ENCODE measurements at regions not wholly inside any gene's neighbourhood (a gene's known extent, or its start where the extent isn't known, plus 50 kb on each side); places are given as distances from the start of the nearest gene placed in this dataset.

DNA sequence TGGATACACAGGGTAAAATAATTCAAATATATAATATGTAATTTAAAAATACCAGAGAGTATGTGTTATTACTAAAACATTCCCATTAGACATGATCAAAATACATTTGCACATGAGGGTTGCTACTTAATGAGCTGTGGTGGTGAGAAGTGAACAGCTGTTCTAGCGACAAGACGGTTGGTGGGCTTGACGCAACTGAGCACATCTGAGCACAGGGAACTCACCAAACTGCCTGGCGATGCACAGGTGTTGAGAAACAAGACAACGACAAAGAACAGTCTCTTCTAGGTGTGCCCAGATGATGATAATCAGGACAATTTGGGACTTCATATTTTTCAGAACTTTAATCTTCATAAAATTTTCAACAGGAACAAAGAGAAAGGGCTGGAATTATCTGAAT, 555.1 kb upstream of the SGCG start:
- H3K4me3 ChIP-seq (ENCODE audit: low read depth, low read length) = no peak overlapping the region
- no peak overlapping the region for H3K27ac ChIP-seq (ENCODE audit: low read depth, low read length)
- H3K4me1 ChIP-seq (ENCODE audit: control insufficient read depth, insufficient read depth, low read length, unreplicated experiment) = no peaks in the 10 kb centered on the region
- H3K79me2 ChIP-seq (ENCODE audit: control insufficient read depth, insufficient read depth, low read length, unreplicated experiment) = no peaks in the 10 kb centered on the region
- H3K27me3 ChIP-seq (ENCODE audit: insufficient read depth, low read length) = no peaks in the 10 kb centered on the region
- H3K36me3 ChIP-seq (ENCODE audit: insufficient read depth, low read length) = no peaks in the 10 kb centered on the region
- no peak overlapping the region for H2AFZ ChIP-seq (ENCODE audit: low read length, unreplicated experiment)

DNA sequence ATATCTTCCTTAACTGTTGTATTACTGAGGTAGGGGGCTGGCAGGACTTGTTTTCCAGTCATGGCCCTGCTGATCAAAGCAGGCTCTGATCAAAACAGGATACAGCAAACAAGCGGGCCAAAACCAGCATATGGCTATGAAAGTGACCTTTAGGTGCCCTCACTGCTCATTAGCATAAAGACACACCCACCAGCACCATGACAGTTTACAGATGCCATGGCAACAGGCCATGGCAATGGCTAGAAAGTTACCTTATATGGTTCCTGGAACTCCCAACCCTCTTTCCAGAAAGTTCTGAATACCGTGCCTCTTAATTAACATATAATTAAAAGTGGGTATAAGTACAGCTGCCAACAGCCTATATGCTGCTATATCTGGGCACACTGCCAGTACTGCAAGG, 551.4 kb upstream of the SGCG start:
- no peaks in the 10 kb centered on the region for H3K27me3 ChIP-seq (ENCODE audit: insufficient read depth, low read length)
- H3K36me3 ChIP-seq (ENCODE audit: insufficient read depth, low read length) = no peaks in the 10 kb centered on the region
- H3K4me3 ChIP-seq (ENCODE audit: low read depth, low read length) = no peak overlapping the region
- H2AFZ ChIP-seq (ENCODE audit: low read length, unreplicated experiment) = no peak overlapping the region
- no peak overlapping the region for H3K27ac ChIP-seq (ENCODE audit: low read depth, low read length)
- H3K79me2 ChIP-seq (ENCODE audit: control insufficient read depth, insufficient read depth, low read length, unreplicated experiment) = no peaks in the 10 kb centered on the region
- no peaks in the 10 kb centered on the region for H3K4me1 ChIP-seq (ENCODE audit: control insufficient read depth, insufficient read depth, low read length, unreplicated experiment)

DNA sequence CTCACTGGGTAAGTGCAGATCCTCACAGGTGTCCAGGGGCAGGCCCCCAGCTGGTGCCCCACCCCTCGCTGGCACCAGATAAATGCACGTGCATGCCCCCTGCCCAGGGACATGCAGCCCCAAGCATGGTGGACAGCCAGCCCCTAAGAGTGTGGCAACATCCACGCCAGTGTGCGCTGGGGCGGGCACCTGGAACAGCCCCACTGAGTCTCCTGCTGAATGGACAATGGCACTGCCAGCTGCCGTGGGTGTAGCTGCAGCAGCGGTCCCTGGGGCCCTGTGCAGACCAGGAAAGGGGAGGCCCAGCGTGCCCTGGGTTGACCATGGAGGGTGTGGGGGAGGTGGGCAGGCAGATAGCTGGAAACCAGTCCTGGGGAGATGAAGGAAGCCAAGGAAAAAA, 538.7 kb upstream of the SGCG start:
- Histone ChIP-seq H3K27ac (ENCODE audit: low read depth, low read length) (no peak overlapping the region), H3K79me2 (ENCODE audit: control insufficient read depth, insufficient read depth, low read length, unreplicated experiment) (no peaks in the 10 kb centered on the region), H3K4me3 (ENCODE audit: low read depth, low read length) (no peak overlapping the region), H3K27me3 (ENCODE audit: insufficient read depth, low read length) (no peaks in the 10 kb centered on the region), H3K36me3 (ENCODE audit: insufficient read depth, low read length) (no peaks in the 10 kb centered on the region), H2AFZ (ENCODE audit: low read length, unreplicated experiment) (no peak overlapping the region), H3K4me1 (ENCODE audit: control insufficient read depth, insufficient read depth, low read length, unreplicated experiment) (no peaks in the 10 kb centered on the region)

DNA sequence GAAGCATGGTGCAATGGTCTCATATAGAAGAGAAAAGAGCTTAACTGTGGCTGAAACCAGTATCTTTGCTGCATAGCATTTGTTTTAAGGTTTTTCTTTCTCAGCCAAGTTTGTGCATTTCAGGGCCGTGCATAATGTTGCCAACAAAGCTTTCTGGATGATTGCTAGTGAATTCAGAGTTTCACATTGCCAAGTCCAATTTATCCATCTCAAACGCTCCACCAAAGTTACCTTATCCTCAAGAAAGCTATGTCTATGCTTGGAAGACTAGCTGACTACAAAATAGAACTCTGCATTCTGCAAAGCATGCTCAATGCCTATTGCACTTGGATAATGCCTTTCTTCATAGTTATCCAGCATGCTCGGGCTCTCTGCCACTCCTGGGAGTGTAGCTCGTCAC, 535.8 kb upstream of the SGCG start:
- H3K27ac ChIP-seq (ENCODE audit: low read depth, low read length) = no peak overlapping the region

DNA sequence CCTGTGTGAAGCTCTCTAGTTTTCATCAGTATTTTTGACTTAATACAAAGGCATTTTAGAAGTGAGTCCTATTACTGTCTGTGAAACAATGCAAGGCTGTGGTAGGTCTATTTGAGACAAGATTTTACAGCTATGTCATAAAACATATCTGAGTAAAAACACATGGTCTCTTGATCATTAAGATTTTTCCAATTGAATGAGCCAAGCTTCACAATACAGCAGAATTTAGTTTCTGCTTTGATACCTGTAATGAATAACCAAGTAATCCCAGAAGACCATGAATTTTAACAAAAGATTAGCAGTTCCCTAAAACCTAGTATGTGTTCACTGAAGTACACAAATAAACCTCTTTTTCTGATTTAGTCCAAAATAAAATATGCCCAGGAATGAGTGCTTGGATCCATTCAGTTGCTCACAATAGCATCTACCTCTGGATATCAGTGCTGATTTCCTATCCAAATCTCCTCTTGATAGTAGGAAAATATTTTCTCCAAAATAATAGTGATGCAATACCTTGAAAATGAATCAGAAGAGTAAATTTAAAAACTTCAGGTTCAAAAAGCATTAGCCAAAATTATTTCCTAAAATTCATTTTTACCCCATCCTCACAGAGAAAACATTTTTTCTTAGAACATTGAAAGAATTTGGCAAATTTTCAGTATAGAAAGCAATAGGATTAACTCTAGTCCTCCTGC, 533.5 kb upstream of the SGCG start:
- no peak overlapping the region for H2AFZ ChIP-seq (ENCODE audit: low read length, unreplicated experiment)
- no peak overlapping the region for H3K27ac ChIP-seq (ENCODE audit: low read depth, low read length)
- H3K36me3 ChIP-seq (ENCODE audit: insufficient read depth, low read length) = no peaks in the 10 kb centered on the region
- no peaks in the 10 kb centered on the region for H3K4me1 ChIP-seq (ENCODE audit: control insufficient read depth, insufficient read depth, low read length, unreplicated experiment)
- H3K4me3 ChIP-seq (ENCODE audit: low read depth, low read length) = no peak overlapping the region
- no peaks in the 10 kb centered on the region for H3K27me3 ChIP-seq (ENCODE audit: insufficient read depth, low read length)
- H3K79me2 ChIP-seq (ENCODE audit: control insufficient read depth, insufficient read depth, low read length, unreplicated experiment) = no peaks in the 10 kb centered on the region

More for the DNA sequence above, 535.8 kb upstream of the SGCG start:
- no peaks in the 10 kb centered on the region for H3K27me3 ChIP-seq (ENCODE audit: insufficient read depth, low read length)
- H3K4me3 ChIP-seq (ENCODE audit: low read depth, low read length) = no peak overlapping the region
- H2AFZ ChIP-seq (ENCODE audit: low read length, unreplicated experiment) = no peak overlapping the region
- no peaks in the 10 kb centered on the region for H3K79me2 ChIP-seq (ENCODE audit: control insufficient read depth, insufficient read depth, low read length, unreplicated experiment)
- H3K4me1 ChIP-seq (ENCODE audit: control insufficient read depth, insufficient read depth, low read length, unreplicated experiment) = no peaks in the 10 kb centered on the region
- H3K36me3 ChIP-seq (ENCODE audit: insufficient read depth, low read length) = no peaks in the 10 kb centered on the region

DNA sequence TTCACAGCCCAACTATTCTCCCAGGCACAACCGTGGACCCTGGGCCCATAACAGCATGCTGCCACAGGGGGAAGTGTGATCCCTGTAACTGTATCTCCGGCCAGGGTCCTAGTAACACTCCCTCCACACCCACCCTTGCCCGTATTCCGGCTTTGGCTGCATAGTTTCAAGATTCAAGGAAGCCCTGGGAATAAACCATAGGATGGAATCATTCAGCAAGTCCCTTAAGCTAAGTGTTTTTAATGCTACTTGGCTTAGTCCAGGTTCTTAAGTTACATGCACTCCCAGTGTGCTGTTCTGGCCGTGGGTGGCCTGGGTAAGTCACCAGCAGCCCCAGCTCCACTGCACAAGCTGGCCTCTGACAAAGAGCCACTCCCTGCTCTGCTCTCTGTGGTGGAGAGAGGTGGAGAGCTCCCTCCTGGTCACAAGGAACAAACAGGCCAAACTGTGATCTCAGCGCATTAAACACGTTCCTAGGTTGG, 532.4 kb upstream of the SGCG start:
- Histone ChIP-seq H3K4me1 (ENCODE audit: control insufficient read depth, insufficient read depth, low read length, unreplicated experiment) (no peaks in the 10 kb centered on the region), H3K36me3 (ENCODE audit: insufficient read depth, low read length) (no peaks in the 10 kb centered on the region), H3K79me2 (ENCODE audit: control insufficient read depth, insufficient read depth, low read length, unreplicated experiment) (no peaks in the 10 kb centered on the region), H3K4me3 (ENCODE audit: low read depth, low read length) (no peak overlapping the region), H2AFZ (ENCODE audit: low read length, unreplicated experiment) (no peak overlapping the region), H3K27me3 (ENCODE audit: insufficient read depth, low read length) (no peaks in the 10 kb centered on the region), H3K27ac (ENCODE audit: low read depth, low read length) (no peak overlapping the region)

DNA sequence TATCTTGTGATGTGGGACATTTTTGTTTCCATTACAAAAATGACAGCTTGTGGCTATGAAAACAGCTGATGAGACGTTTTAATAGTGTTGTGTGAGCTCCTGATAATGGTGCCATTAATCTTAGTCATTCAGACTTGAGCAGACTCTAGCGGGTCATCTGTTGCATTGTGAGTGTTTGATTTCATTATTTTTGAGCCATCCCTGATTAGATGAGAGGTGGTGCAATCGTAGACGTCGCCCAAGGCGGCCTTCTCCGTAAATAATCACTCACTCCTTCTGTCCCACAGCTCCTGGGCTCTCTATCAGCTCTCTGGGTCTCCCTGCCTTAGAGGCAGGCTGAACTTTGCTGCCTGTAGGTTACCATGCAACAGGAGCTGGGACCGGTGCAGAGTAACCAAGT, 528.0 kb upstream of the SGCG start:
- no peaks in the 10 kb centered on the region for H3K79me2 ChIP-seq (ENCODE audit: control insufficient read depth, insufficient read depth, low read length, unreplicated experiment)
- H2AFZ ChIP-seq (ENCODE audit: low read length, unreplicated experiment) = no peak overlapping the region
- H3K27ac ChIP-seq (ENCODE audit: low read depth, low read length) = no peak overlapping the region
- no peaks in the 10 kb centered on the region for H3K27me3 ChIP-seq (ENCODE audit: insufficient read depth, low read length)
- no peaks in the 10 kb centered on the region for H3K36me3 ChIP-seq (ENCODE audit: insufficient read depth, low read length)
- no peaks in the 10 kb centered on the region for H3K4me1 ChIP-seq (ENCODE audit: control insufficient read depth, insufficient read depth, low read length, unreplicated experiment)
- H3K4me3 ChIP-seq (ENCODE audit: low read depth, low read length) = no peak overlapping the region

DNA sequence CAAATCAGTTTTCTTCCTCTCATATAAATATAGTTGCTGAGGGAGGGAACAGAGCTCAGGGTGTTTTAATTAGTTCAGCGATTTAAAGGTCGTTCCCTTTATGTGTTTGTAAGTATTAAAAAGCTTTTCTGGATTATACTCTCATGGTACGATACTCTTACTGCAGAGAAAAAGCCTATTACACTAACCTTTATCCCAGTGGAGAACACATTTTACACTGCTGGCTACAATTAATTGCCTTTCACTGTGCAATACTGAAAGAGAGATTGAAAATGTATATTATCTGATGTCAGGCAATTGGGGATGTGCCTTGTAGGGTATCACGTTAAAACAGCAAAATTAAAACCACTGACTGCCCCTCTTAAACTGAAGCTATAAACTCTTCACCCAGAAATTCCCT, 526.9 kb upstream of the SGCG start:
- no peaks in the 10 kb centered on the region for H3K36me3 ChIP-seq (ENCODE audit: insufficient read depth, low read length)
- H3K27me3 ChIP-seq (ENCODE audit: insufficient read depth, low read length) = no peaks in the 10 kb centered on the region
- H3K4me3 ChIP-seq (ENCODE audit: low read depth, low read length) = no peak overlapping the region
- no peak overlapping the region for H3K27ac ChIP-seq (ENCODE audit: low read depth, low read length)
- H3K4me1 ChIP-seq (ENCODE audit: control insufficient read depth, insufficient read depth, low read length, unreplicated experiment) = no peaks in the 10 kb centered on the region
- no peaks in the 10 kb centered on the region for H3K79me2 ChIP-seq (ENCODE audit: control insufficient read depth, insufficient read depth, low read length, unreplicated experiment)
- H2AFZ ChIP-seq (ENCODE audit: low read length, unreplicated experiment) = no peak overlapping the region

DNA sequence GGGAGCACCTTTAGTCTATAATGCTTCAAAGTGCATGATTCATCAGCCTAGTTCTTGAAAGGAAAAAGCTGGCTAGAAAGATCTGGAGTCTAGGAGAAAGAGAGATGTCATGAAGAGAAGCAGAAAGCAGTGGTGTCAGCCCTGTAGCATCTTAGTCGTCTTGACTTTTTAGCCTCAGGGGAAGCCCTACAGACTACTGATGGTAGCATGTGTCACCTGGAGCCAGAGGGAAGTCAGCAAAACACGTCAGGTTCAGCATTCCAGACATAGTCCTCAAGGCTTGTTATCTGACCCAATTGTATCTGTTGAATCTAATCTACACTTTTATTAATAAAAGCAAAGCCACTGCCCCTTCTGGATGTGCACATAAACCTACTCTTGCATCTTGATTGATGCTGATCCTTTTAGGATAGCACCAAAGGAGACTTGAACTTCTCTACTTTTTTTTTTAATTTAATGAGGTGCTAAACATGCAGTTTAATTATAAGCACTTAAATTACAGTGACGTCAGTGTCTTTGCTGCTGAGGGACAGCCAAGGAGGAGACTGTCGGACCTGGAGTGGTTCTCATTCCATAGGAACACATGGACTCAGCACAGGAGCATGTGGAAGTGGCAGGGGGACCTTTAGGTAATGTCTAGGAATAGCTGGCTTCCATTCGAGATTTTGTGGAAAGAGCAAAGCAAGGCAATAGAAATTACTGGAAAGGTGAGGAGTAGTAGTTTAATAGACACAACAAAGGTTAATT, 525.5 kb upstream of the SGCG start:
- Histone ChIP-seq H3K27ac (ENCODE audit: low read depth, low read length) (no peak overlapping the region), H2AFZ (ENCODE audit: low read length, unreplicated experiment) (no peak overlapping the region), H3K27me3 (ENCODE audit: insufficient read depth, low read length) (no peaks in the 10 kb centered on the region), H3K4me1 (ENCODE audit: control insufficient read depth, insufficient read depth, low read length, unreplicated experiment) (no peaks in the 10 kb centered on the region), H3K36me3 (ENCODE audit: insufficient read depth, low read length) (no peaks in the 10 kb centered on the region), H3K79me2 (ENCODE audit: control insufficient read depth, insufficient read depth, low read length, unreplicated experiment) (no peaks in the 10 kb centered on the region), H3K4me3 (ENCODE audit: low read depth, low read length) (no peak overlapping the region)

DNA sequence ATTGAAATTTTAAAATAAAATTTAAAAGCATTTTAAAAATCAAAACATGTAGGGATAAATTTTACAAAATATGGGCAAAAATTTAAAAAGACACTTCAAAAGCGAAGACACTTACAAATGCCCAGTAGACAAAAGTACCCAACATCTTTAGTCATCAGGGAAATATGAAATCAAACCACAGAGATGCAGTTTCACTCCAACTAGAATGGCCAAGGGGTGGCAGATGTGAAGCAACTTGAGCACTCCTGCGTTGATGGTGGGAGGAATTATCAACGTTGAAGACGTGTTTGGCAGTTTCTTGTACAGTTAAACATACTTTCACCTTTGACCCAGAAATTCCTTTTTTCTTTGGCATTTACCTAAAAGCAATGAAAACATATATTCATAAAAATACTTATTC, 518.0 kb upstream of the SGCG start:
- Histone ChIP-seq H2AFZ (ENCODE audit: low read length, unreplicated experiment) (no peak overlapping the region), H3K4me1 (ENCODE audit: control insufficient read depth, insufficient read depth, low read length, unreplicated experiment) (no peaks in the 10 kb centered on the region), H3K4me3 (ENCODE audit: low read depth, low read length) (no peak overlapping the region), H3K27ac (ENCODE audit: low read depth, low read length) (no peak overlapping the region), H3K79me2 (ENCODE audit: control insufficient read depth, insufficient read depth, low read length, unreplicated experiment) (no peaks in the 10 kb centered on the region), H3K27me3 (ENCODE audit: insufficient read depth, low read length) (no peaks in the 10 kb centered on the region), H3K36me3 (ENCODE audit: insufficient read depth, low read length) (no peaks in the 10 kb centered on the region)

DNA sequence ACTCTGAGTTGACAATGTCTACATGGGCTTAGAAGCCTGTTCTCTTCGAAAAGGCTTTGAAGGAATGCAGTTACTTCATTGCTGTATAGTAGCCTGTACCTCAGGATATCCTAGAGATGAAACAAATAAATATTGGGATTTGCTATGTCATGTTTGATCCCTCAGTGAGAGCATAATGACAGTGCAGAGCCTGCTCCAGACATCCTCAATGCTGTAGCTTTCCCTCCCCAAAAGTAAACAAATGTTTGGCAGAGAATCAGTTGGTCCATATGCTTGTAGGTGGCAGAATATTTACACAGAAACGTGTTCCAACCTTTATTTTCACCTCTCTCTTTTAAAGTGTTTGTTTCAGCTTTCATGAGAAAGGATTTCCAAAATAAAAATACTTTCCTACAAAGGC, 515.3 kb upstream of the SGCG start:
- no peaks in the 10 kb centered on the region for H3K27me3 ChIP-seq (ENCODE audit: insufficient read depth, low read length)
- no peak overlapping the region for H3K4me3 ChIP-seq (ENCODE audit: low read depth, low read length)
- no peak overlapping the region for H3K27ac ChIP-seq (ENCODE audit: low read depth, low read length)
- no peak overlapping the region for H2AFZ ChIP-seq (ENCODE audit: low read length, unreplicated experiment)
- no peaks in the 10 kb centered on the region for H3K36me3 ChIP-seq (ENCODE audit: insufficient read depth, low read length)
- H3K79me2 ChIP-seq (ENCODE audit: control insufficient read depth, insufficient read depth, low read length, unreplicated experiment) = no peaks in the 10 kb centered on the region
- no peaks in the 10 kb centered on the region for H3K4me1 ChIP-seq (ENCODE audit: control insufficient read depth, insufficient read depth, low read length, unreplicated experiment)
